GM13977 (cell line): ENCODE measurements at regions not wholly inside any gene's neighbourhood (a gene's known extent, or its start where the extent isn't known, plus 50 kb on each side); places are given as distances from the start of the nearest gene placed in this dataset.
"Not testable (repeated sequence)": the region's sequence is repeated elsewhere in the genome, so short reads cannot be mapped to it uniquely, and the experiment has no call there.

Source experiments
- DNase-seq: peaks from one replicate; pipeline ENCODE4 v3.0.0; 2012; ENCODE audit warnings: low spot score
- CTCF ChIP-seq: IDR thresholded peaks from 2 replicates; pipeline ENCODE4 v1.5.1; 2012; ENCODE audit warnings: mild to moderate bottlenecking, control low read depth; ENCODE audit not compliant: insufficient read depth; ENCODE audit errors: extremely low read depth, missing control alignments
- in situ Hi-C: fragments of 300-500 bp; cut with MboI; formaldehyde crosslinking; loops from one replicate; pipeline ENCODE4 v1.12.0; 2022; ENCODE audit warnings: low sequenced_read_pairs, low pct_unique_long_range_greater_than_20kb, mixed read lengths, inconsistent platforms; ENCODE audit not compliant: unreplicated experiment

GRCh38 chr5:152641970-152642805, 237.1 kb upstream of the NMUR2 start:
- DNase-seq, result no peak
- in situ Hi-C loops, result no loop called here
- no peak for TF ChIP-seq CTCF

GRCh38 chr5:152642880-152643279, 237.8 kb upstream of the NMUR2 start:
- no peak for DNase-seq
- no peak for TF ChIP-seq CTCF
- in situ Hi-C loops, result no loop called here

DNA sequence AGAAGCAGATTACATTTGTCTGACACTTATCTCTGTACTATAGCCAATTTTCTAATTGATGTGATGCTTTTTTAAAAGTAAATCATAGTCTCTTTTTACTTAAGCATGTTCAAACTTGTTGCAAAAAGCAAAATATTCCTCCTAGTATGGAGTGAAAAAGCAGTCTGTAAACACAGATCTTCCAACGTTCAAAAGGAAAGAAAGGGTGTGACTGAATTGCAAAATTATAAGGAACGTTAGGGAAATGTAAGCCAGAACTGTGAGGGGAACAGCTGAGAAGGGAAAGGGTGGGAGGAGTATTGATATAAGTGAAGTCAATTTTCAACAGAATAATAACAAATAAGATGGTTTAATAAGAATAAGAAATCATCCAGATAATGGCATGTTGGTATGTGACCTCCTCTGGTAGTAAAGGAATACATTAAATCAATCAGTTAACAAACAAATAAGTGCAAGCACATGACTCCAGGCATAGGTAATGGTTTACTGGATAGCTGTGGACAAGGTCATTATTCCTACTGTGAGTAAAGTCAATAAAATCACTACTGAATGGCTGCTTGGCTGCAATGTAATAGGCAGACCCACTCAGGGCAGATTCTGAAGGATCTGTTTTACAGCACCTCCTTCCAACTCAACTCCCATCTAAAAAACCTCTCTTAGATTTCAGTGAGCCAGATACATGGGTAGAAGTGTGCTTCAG, 239.1 kb upstream of the NMUR2 start:
- in situ Hi-C loops, result no loop called here
- DNase-seq, result no peak
- TF ChIP-seq CTCF, result no peak

DNA sequence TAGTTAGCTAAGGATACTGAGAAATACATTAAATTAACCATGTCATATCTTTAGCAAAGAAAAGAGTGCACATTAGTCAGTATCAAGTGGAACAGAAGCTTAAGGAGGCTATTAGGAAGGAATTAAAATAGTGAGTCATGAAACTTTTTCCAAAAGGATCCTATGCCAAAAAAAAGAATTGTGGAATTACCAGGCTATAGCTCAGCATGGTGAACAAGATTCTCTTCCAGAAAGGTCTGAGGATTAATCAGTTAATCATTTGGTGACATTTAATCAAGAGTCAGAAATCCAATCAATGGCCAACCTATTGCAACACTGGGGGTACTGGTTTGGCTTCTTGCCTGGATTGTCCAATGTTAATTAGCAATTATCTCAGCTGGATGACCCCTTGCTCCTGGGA, 244.5 kb upstream of the NMUR2 start:
- no peak for TF ChIP-seq CTCF
- in situ Hi-C loops, result no loop called here
- no peak for DNase-seq

GRCh38 chr5:152650413-152650812, 245.3 kb upstream of the NMUR2 start:
- in situ Hi-C loops, result no loop called here
- no peak for DNase-seq
- no peak for TF ChIP-seq CTCF

DNA sequence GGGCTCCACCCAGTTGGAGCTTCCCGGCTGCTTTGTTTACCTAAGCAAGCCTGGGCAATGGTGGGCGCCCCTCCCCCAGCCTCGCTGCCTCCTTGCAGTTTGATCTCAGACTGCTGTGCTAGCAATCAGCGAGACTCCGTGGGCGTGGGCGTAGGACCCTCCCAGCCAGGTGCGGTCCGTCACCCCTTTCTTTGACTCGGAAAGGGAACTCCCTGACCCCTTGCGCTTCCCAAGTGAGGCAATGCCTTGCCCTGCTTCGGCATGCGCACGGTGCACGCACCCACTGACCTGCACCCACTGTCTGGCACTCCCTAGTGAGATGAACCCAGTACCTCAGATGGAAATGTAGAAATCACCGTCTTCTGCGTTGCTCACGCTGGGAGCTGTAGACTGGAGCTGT, 254.4 kb upstream of the NMUR2 start:
- DNase-seq, in situ Hi-C loops: not testable (repeated sequence)

DNA sequence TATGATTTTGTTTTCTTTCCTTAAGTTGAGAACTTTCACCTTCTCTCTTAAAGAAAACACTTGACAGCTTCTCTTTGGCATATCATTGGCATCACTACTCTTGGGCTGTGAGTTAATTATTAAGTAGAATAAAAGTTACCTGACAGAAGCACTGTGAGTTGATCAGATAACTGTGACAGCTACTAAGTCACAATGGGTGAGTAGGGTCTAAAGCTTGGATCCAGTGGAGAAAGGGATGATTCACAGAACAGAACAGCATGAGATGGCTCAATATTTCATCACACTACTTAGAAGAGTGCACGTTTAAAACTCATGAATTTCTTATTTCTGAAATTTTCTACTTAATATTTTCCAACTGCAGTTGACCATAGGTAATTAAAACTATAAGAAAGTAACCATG, 268.5 kb upstream of the NMUR2 start:
- TF ChIP-seq CTCF, result no peak
- no peak for DNase-seq
- in situ Hi-C loops, result no loop called here
